OCI-LY3 (cell line): ENCODE measurements at regions not wholly inside any gene's neighbourhood (a gene's known extent, or its start where the extent isn't known, plus 50 kb on each side); places are given as distances from the start of the nearest gene placed in this dataset.

Experiments
- CTCF ChIP-seq: fragments of 200-600, 300-600 bp; sonication (generic); IDR thresholded peaks from 2 replicates; pipeline ENCODE4 v1.5.1; 2014; ENCODE audit warnings: antibody characterized with exemption, low read length, low read depth
- EZH2phosphoT487 ChIP-seq: fragments of 200-600 bp; shearing (Covaris generic); IDR thresholded peaks from 2 replicates; pipeline ENCODE4 v1.6.1; 2018; ENCODE audit warnings: antibody characterized with exemption, mixed run types, low read depth

- TF ChIP-seq CTCF (no peak), EZH2phosphoT487 (no peak)
Observed at GRCh38 chr1:219347376-219347775, 173.7 kb downstream of the LYPLAL1 start.
